Type B pancreatic cell (in vitro differentiated cells): ENCODE measurements at regions not wholly inside any gene's neighbourhood (a gene's known extent, or its start where the extent isn't known, plus 50 kb on each side); places are given as distances from the start of the nearest gene placed in this dataset.
"Not testable (repeated sequence)": the region's sequence is repeated elsewhere in the genome, so short reads cannot be mapped to it uniquely, and the experiment has no call there.

Experiments
- DNase-seq: peaks from one replicate; pipeline ENCODE4 v3.0.0; 2021; ENCODE audit warnings: mixed read lengths; ENCODE audit not compliant: unreplicated experiment; ENCODE audit errors: extremely low spot score
- H3K27ac Mint-ChIP-seq: 2 replicates; pipeline ENCODE4 v1.8.0; 2021; ENCODE audit warnings: mild to moderate bottlenecking, mixed read lengths
- H3K27me3 Mint-ChIP-seq: 2 replicates; pipeline ENCODE4 v1.8.0; 2021; ENCODE audit warnings: mixed read lengths
- H3K36me3 Mint-ChIP-seq: 2 replicates; pipeline ENCODE4 v1.8.0; 2021; ENCODE audit warnings: mixed read lengths
- H3K4me1 Mint-ChIP-seq: one replicate; pipeline ENCODE4 v1.8.0; 2021; ENCODE audit warnings: mixed read lengths; ENCODE audit not compliant: unreplicated experiment
- H3K4me3 Mint-ChIP-seq: 2 replicates; pipeline ENCODE4 v1.8.0; 2021; ENCODE audit warnings: mild to moderate bottlenecking, mixed read lengths
- H3K9me3 Mint-ChIP-seq: 2 replicates; pipeline ENCODE4 v1.8.0; 2021; ENCODE audit warnings: mixed read lengths
- CTCF ChIP-seq: fragments of 200-600 bp; sonication (generic); conservative IDR thresholded peaks from 2 replicates; pipeline ENCODE4 v1.5.0; 2021; ENCODE audit warnings: antibody characterized with exemption, mild to moderate bottlenecking

GRCh38 chr7:35975851-35976454, 175.1 kb downstream of the SEPTIN7 start:
- H3K36me3 Mint-ChIP-seq = no peaks in the 10 kb centered on the region
- no peak for DNase-seq
- no peaks in the 10 kb centered on the region for H3K4me1 Mint-ChIP-seq
- H3K4me3 Mint-ChIP-seq = no peak overlapping the region
- peak; percentile 94 for TF ChIP-seq CTCF
- no peak overlapping the region for H3K27ac Mint-ChIP-seq
- H3K27me3 Mint-ChIP-seq = peaks cover 6% of the 10 kb centered on the region
- H3K9me3 Mint-ChIP-seq = no peaks in the 10 kb centered on the region

DNA sequence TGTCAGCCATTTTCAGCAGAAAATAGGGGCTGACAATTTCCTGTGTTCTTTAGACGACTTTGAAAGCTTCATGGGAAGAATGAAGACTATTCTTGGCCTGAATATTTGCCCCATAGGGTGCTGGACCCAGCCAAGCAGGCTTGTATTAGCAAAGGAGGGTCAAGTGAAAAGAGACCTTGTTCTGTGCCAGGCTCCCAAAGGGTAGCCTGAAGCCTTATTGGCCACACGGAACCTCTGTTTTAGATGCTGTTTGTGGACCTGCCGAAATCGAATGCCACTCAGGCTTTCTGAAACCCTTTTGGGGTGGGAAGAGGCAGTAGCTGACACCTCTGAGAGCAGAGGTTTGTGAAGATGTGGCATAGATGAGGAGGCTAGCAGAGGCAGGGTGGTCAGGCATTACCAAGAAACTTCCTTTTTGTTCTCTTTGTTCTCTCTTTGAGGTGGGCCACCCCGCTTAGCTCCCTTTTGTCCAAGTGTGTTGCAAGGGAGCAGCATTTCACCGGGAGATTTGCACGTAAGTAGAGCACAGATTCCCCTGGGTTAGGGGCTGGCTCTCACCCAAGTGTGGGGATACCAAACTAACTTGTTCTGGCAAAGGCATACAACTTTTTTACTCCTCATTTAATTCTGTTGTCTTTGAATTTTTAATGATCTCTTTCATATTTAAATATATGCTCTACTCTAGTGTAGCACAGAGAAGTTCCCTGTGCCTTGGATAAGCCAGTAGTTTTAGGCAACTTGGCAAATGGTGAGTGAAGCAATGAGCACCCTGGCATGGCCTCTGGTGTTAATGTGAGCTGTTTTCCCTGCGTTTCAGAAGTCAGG, 174.0 kb upstream of the EEPD1 start:
- DNase-seq, H3K9me3 Mint-ChIP-seq, H3K27ac Mint-ChIP-seq, H3K36me3 Mint-ChIP-seq, H3K27me3 Mint-ChIP-seq, H3K4me3 Mint-ChIP-seq, H3K4me1 Mint-ChIP-seq: not testable (repeated sequence)

DNA sequence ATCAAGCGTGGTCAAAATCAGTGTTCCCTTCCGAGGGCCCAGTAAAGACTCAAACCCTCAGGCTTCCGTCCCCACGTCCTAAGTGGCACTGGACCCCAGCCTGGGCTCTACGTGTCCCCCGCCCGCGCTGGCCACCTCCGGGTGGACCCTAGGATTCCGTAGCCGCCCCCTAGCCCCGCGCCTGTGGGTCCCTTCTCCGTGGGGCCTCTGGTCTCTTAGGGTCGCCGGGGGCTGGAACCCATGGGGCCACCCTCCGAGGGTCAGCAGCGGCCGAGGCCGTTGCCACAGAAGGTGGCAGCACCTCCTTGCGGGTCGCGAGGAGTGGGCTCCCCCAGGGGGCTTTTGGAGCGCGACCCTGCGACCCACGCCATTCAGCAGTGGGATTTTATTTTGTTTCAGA, 170.5 kb upstream of the EEPD1 start:
- Mint-ChIP-seq H3K27me3 (peaks cover 4% of the 10 kb centered on the region), H3K9me3 (no peaks in the 10 kb centered on the region), H3K4me1 (peaks cover 6% of the 10 kb centered on the region), H3K4me3 (no peak overlapping the region), H3K27ac (no peak overlapping the region), H3K36me3 (no peaks in the 10 kb centered on the region)
- DNase-seq = no peak
- TF ChIP-seq CTCF = no peak

DNA sequence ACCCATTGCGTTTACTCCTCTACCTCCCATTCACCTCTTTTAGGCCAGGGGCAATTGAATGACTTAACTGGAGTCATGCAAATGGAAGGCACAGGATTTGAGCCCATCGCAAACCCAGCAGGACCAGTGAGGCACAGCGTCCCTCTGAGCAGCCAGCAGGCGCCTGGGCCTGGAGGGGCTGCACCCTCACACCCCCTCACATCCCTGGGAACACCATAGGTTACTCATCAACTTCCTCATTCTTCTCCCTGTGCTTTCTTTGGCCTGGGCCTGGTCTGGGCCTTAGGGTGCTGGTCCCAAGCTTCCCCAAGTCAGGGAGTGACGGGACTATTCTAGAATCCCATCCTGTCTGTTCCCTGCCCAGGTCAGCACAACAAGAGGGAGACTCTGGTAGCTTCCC, 169.4 kb upstream of the EEPD1 start:
- TF ChIP-seq CTCF = no peak
- no peak for DNase-seq
- Mint-ChIP-seq H3K9me3 (no peaks in the 10 kb centered on the region), H3K4me1 (peaks cover 10% of the 10 kb centered on the region), H3K27ac (no peak overlapping the region), H3K4me3 (no peak overlapping the region), H3K36me3 (no peaks in the 10 kb centered on the region), H3K27me3 (peaks cover 4% of the 10 kb centered on the region)

GRCh38 chr7:35985126-35985754, 167.8 kb upstream of the EEPD1 start:
- Mint-ChIP-seq H3K27ac (peak overlapping the region; percentile 50), H3K27me3 (peaks cover 4% of the 10 kb centered on the region), H3K36me3 (no peaks in the 10 kb centered on the region), H3K4me1 (peaks cover 16% of the 10 kb centered on the region), H3K9me3 (no peaks in the 10 kb centered on the region), H3K4me3 (no peak overlapping the region)
- peak; percentile 93 for TF ChIP-seq CTCF
- DNase-seq = no peak

DNA sequence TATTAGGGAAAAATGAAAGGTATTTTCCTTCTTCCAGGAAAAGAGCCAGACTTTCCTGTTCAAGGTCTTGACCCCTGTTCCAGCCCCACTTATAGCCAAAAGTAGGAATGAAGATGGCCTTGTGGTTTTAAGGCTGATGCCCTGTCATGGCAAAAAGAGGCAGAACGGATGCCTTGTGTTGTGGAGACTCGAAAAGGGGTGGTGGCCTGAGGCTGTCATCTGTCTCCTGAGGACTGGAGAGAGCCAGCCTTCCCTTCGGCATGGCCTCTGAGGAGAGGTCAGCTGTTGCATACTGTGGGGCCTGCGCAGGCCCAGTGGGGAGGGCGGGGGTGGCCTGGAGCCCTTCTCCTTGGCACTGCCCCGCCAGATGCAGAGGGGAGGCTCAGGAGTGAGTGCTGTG, 166.0 kb upstream of the EEPD1 start:
- no peak for TF ChIP-seq CTCF
- Mint-ChIP-seq H3K27me3 (peaks cover 4% of the 10 kb centered on the region), H3K4me3 (no peak overlapping the region), H3K27ac (no peak overlapping the region), H3K4me1 (peaks cover 16% of the 10 kb centered on the region), H3K9me3 (no peaks in the 10 kb centered on the region), H3K36me3 (no peaks in the 10 kb centered on the region)
- no peak for DNase-seq
